ENCODE measurements at regions not wholly inside any gene's neighbourhood (a gene's known extent, or its start where the extent isn't known, plus 50 kb on each side); places are given as distances from the start of the nearest gene placed in this dataset.

GRCh38 chr1:232382671-232383070, 247.3 kb downstream of the SIPA1L2 start:
- no peak for TF ChIP-seq CTCF (IDR thresholded peaks at IDR 0.05; ENCODE audit: low read depth, low read length, missing control alignments)
- no peak overlapping the region for H3K4me3 ChIP-seq (ENCODE audit: low read depth, low read length)
- no peak for DNase-seq
- no peaks in the 10 kb centered on the region for H3K27me3 ChIP-seq (replicated peaks)
- in situ Hi-C loops (cut with HindIII; ENCODE audit: low pct_ligation_motif_present, low sequenced_read_pairs): no loop called here
- H3K36me3 ChIP-seq (replicated peaks): no peaks in the 10 kb centered on the region
- H3K27ac ChIP-seq: no peak overlapping the region

GRCh38 chr1:232381394-232382100, 248.4 kb downstream of the SIPA1L2 start:
- DNase-seq: no peak
- no peaks in the 10 kb centered on the region for H3K27me3 ChIP-seq (replicated peaks)
- no peaks in the 10 kb centered on the region for H3K36me3 ChIP-seq (replicated peaks)
- no peak overlapping the region for H3K4me3 ChIP-seq (ENCODE audit: low read depth, low read length)
- no peak overlapping the region for H3K27ac ChIP-seq
- in situ Hi-C loops (cut with HindIII; ENCODE audit: low pct_ligation_motif_present, low sequenced_read_pairs): no loop called here
- TF ChIP-seq CTCF (IDR thresholded peaks at IDR 0.05; ENCODE audit: low read depth, low read length, missing control alignments): no peak

GRCh38 chr1:232380596-232380995, 249.3 kb downstream of the SIPA1L2 start:
- Histone ChIP-seq H3K36me3 (replicated peaks) (no peaks in the 10 kb centered on the region), H3K27me3 (replicated peaks) (no peaks in the 10 kb centered on the region), H3K4me3 (ENCODE audit: low read depth, low read length) (no peak overlapping the region), H3K27ac (no peak overlapping the region)
- TF ChIP-seq CTCF (IDR thresholded peaks at IDR 0.05; ENCODE audit: low read depth, low read length, missing control alignments): no peak
- no peak for DNase-seq
- in situ Hi-C loops (cut with HindIII; ENCODE audit: low pct_ligation_motif_present, low sequenced_read_pairs): no loop called here

- H3K27ac ChIP-seq: no peak overlapping the region
- in situ Hi-C loops (cut with HindIII; ENCODE audit: low pct_ligation_motif_present, low sequenced_read_pairs): no loop called here
- no peak overlapping the region for H3K4me3 ChIP-seq (ENCODE audit: low read depth, low read length)
Measured at GRCh38 chr1:232380131-232380530, 249.8 kb downstream of the SIPA1L2 start.

GRCh38 chr1:232379063-232379434, 250.9 kb downstream of the SIPA1L2 start:
- H3K27me3 ChIP-seq (replicated peaks): no peaks in the 10 kb centered on the region
- H3K36me3 ChIP-seq (replicated peaks): no peaks in the 10 kb centered on the region
- DNase-seq: no peak
- in situ Hi-C loops (cut with HindIII; ENCODE audit: low pct_ligation_motif_present, low sequenced_read_pairs): no loop called here
- H3K27ac ChIP-seq: no peak overlapping the region
- TF ChIP-seq CTCF (IDR thresholded peaks at IDR 0.05; ENCODE audit: low read depth, low read length, missing control alignments): no peak
- no peak overlapping the region for H3K4me3 ChIP-seq (ENCODE audit: low read depth, low read length)

More at GRCh38 chr1:232380131-232380530, 249.8 kb downstream of the SIPA1L2 start:
- no peaks in the 10 kb centered on the region for H3K27me3 ChIP-seq (replicated peaks)
- no peak for TF ChIP-seq CTCF (IDR thresholded peaks at IDR 0.05; ENCODE audit: low read depth, low read length, missing control alignments)
- DNase-seq: no peak
- no peaks in the 10 kb centered on the region for H3K36me3 ChIP-seq (replicated peaks)
